HEK293T (cell line): ENCODE measurements at regions not wholly inside any gene's neighbourhood (a gene's known extent, or its start where the extent isn't known, plus 50 kb on each side); places are given as distances from the start of the nearest gene placed in this dataset.

Experiments
- ARNT ChIP-seq: fragments of 450-650 bp; IDR thresholded peaks from 2 replicates; pipeline ENCODE4 v1.6.1; 2017; ENCODE audit warnings: mild to moderate bottlenecking
- BHLHE40 ChIP-seq: fragments of 450-650 bp; IDR thresholded peaks from 2 replicates; pipeline ENCODE4 v1.6.1; 2016; ENCODE audit warnings: mild to moderate bottlenecking, moderate library complexity, borderline replicate concordance
- ELF4 ChIP-seq: fragments of 450-650 bp; IDR thresholded peaks from 2 replicates; pipeline ENCODE4 v1.6.1; 2017; ENCODE audit warnings: antibody characterized with exemption
- FOXA1 ChIP-seq: fragments of 450-650 bp; IDR thresholded peaks from 2 replicates; pipeline ENCODE4 v1.6.1; 2016; ENCODE audit warnings: mild to moderate bottlenecking
- FOXK2 ChIP-seq: fragments of 450-650 bp; IDR thresholded peaks from 2 replicates; pipeline ENCODE4 v1.6.1; 2016; ENCODE audit warnings: mild to moderate bottlenecking
- FOXM1 ChIP-seq: fragments of 450-650 bp; IDR thresholded peaks from 2 replicates; pipeline ENCODE4 v1.6.1; 2017; ENCODE audit warnings: mild to moderate bottlenecking, borderline replicate concordance
- HDGF ChIP-seq: fragments of 450-650 bp; IDR thresholded peaks from 2 replicates; pipeline ENCODE4 v1.6.1; 2017; ENCODE audit warnings: antibody characterized with exemption, borderline replicate concordance
- L3MBTL2 ChIP-seq: fragments of 450-650 bp; conservative IDR thresholded peaks from 2 replicates; pipeline ENCODE4 v1.6.1; 2016; ENCODE audit warnings: mild to moderate bottlenecking
- NFRKB ChIP-seq: fragments of 450-650 bp; IDR thresholded peaks from 2 replicates; pipeline ENCODE4 v1.6.1; 2016; ENCODE audit warnings: mild to moderate bottlenecking, moderate library complexity
- PKNOX1 ChIP-seq: fragments of 450-650 bp; IDR thresholded peaks from 2 replicates; pipeline ENCODE4 v1.6.1; 2016
- SP1 ChIP-seq: fragments of 450-650 bp; IDR thresholded peaks from 2 replicates; pipeline ENCODE4 v1.6.1; 2017
- SUZ12 ChIP-seq: fragments of 450-650 bp; IDR thresholded peaks from 2 replicates; pipeline ENCODE4 v1.6.1; 2016; ENCODE audit warnings: mild to moderate bottlenecking
- TARDBP ChIP-seq: fragments of 450-650 bp; IDR thresholded peaks from 2 replicates; pipeline ENCODE4 v1.6.1; 2016
- ZNF384 ChIP-seq: fragments of 450-650 bp; IDR thresholded peaks from 2 replicates; pipeline ENCODE4 v1.6.1; 2016

GRCh38 chr10:36441557-36441956, 683.8 kb upstream of the ANKRD30A start:
- TF ChIP-seq SP1 = no peak
- TF ChIP-seq SUZ12 = no peak
- TF ChIP-seq TARDBP = no peak
- TF ChIP-seq BHLHE40 = no peak
- TF ChIP-seq L3MBTL2 = no peak
- no peak for TF ChIP-seq FOXA1
- TF ChIP-seq PKNOX1 = no peak
- TF ChIP-seq FOXK2 = no peak
- no peak for TF ChIP-seq HDGF
- TF ChIP-seq ARNT = no peak
- no peak for TF ChIP-seq FOXM1
- no peak for TF ChIP-seq ZNF384
- TF ChIP-seq ELF4 = no peak
- no peak for TF ChIP-seq NFRKB
